SH-SY5Y (cell line): ENCODE measurements at regions not wholly inside any gene's neighbourhood (a gene's known extent, or its start where the extent isn't known, plus 50 kb on each side); places are given as distances from the start of the nearest gene placed in this dataset.

Experiments
- GATA2 ChIP-seq: IDR thresholded peaks from 2 replicates; pipeline ENCODE4 v1.6.1; 2011; ENCODE audit warnings: mild to moderate bottlenecking, low read depth, low read length
- GATA3 ChIP-seq: IDR thresholded peaks from 2 replicates; pipeline ENCODE4 v1.6.1; 2011; ENCODE audit warnings: low read depth, mild to moderate bottlenecking, low read length, moderate library complexity

DNA sequence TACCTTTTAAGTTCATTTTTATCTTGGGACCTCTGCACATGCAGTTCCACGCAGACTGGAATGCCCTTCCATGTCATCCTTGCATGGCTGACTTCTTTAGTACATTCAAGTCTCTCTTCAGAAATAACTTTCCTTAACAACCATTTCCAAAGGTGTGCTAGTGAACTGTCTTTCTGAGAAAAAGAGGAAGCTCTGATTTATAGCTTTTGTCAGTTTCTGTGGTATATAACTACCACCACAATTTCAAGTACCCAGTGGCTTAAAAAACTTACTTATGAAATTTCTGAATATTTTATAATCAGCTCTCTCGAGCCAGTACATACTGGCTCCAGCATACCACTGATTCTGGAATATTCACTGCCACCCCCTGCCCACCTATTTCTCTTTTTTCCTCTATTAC is 1613.8 kb downstream of the MAT2B start:
- TF ChIP-seq GATA2 (no peak), GATA3 (no peak)
